Right ventricle myocardium inferior (tissue), 1 donor: ENCODE measurements at regions not wholly inside any gene's neighbourhood (a gene's known extent, or its start where the extent isn't known, plus 50 kb on each side); places are given as distances from the start of the nearest gene placed in this dataset.
"Not testable (repeated sequence)": the region's sequence is repeated elsewhere in the genome, so short reads cannot be mapped to it uniquely, and the experiment has no call there.

ENCODE experiments used
- ATAC-seq: fragments of 200-7000 bp; cut with Tn5 transposase; one replicate; pipeline ENCODE4 v1.9.1; 2020; ENCODE audit warnings: mild to moderate bottlenecking, moderate library complexity
- DNase-seq: peaks from one replicate; pipeline ENCODE4 v3.0.0; 2021; ENCODE audit errors: missing footprints
- intact Hi-C: fragments of 100-400 bp; cut with DNase I; formaldehyde crosslinking; loops from one replicate; pipeline ENCODE4 v1.11.0; 2022
- donor health status: DM: no; HTN: yes; CAD: no; lungs with severe emphysema.

GRCh38 chr22:11017108-11017507 is 4510.9 kb upstream of the OR11H1 start:
- ATAC-seq = peak; percentile 50
- intact Hi-C loops = not testable (repeated sequence)
- DNase-seq = peak; percentile 47

GRCh38 chr22:11020522-11020921 is 4507.5 kb upstream of the OR11H1 start:
- intact Hi-C loops, DNase-seq: not testable (repeated sequence)
- peak; percentile 33 for ATAC-seq

GRCh38 chr22:11026541-11026940 is 4501.5 kb upstream of the OR11H1 start:
- DNase-seq, intact Hi-C loops, ATAC-seq: not testable (repeated sequence)

- peak; percentile 59 for DNase-seq
- intact Hi-C loops, ATAC-seq: not testable (repeated sequence)
Measured at GRCh38 chr22:11027064-11027463, 4500.9 kb upstream of the OR11H1 start.

GRCh38 chr22:11027532-11027931 is 4500.5 kb upstream of the OR11H1 start:
- intact Hi-C loops, ATAC-seq, DNase-seq: not testable (repeated sequence)

GRCh38 chr22:11028180-11028579 is 4499.8 kb upstream of the OR11H1 start:
- intact Hi-C loops, DNase-seq, ATAC-seq: not testable (repeated sequence)

GRCh38 chr22:11029534-11029933 is 4498.5 kb upstream of the OR11H1 start:
- intact Hi-C loops = not testable (repeated sequence)
- ATAC-seq = peak; percentile 14
- DNase-seq = peak; percentile 41

GRCh38 chr22:11029967-11030366 is 4498.0 kb upstream of the OR11H1 start:
- intact Hi-C loops, ATAC-seq: not testable (repeated sequence)
- DNase-seq = peak; percentile 55

- intact Hi-C loops, ATAC-seq: not testable (repeated sequence)
- DNase-seq = peak; percentile 64
Measured at GRCh38 chr22:11030571-11031410, 4497.2 kb upstream of the OR11H1 start.

GRCh38 chr22:11032115-11032514 is 4495.9 kb upstream of the OR11H1 start:
- intact Hi-C loops, ATAC-seq: not testable (repeated sequence)
- DNase-seq = peak; percentile 62

GRCh38 chr22:11034660-11034987 is 4493.4 kb upstream of the OR11H1 start:
- ATAC-seq, DNase-seq, intact Hi-C loops: not testable (repeated sequence)

- peak; percentile 37 for DNase-seq
- ATAC-seq, intact Hi-C loops: not testable (repeated sequence)
Measured at GRCh38 chr22:11035031-11035873, 4492.7 kb upstream of the OR11H1 start.

- DNase-seq, ATAC-seq, intact Hi-C loops: not testable (repeated sequence)
Measured at GRCh38 chr22:11037314-11037713, 4490.7 kb upstream of the OR11H1 start.

GRCh38 chr22:11037814-11038213 is 4490.2 kb upstream of the OR11H1 start:
- ATAC-seq, intact Hi-C loops: not testable (repeated sequence)
- peak; percentile 60 for DNase-seq

GRCh38 chr22:11038786-11039185 is 4489.2 kb upstream of the OR11H1 start:
- DNase-seq = peak; percentile 68
- ATAC-seq, intact Hi-C loops: not testable (repeated sequence)

- intact Hi-C loops, DNase-seq, ATAC-seq: not testable (repeated sequence)
Measured at GRCh38 chr22:11041416-11041815, 4486.6 kb upstream of the OR11H1 start.

GRCh38 chr22:11042116-11042515 is 4485.9 kb upstream of the OR11H1 start:
- intact Hi-C loops = no loop called here
- ATAC-seq = no peak

GRCh38 chr22:11043289-11043688 is 4484.7 kb upstream of the OR11H1 start:
- ATAC-seq, intact Hi-C loops, DNase-seq: not testable (repeated sequence)

More at GRCh38 chr22:11042116-11042515, 4485.9 kb upstream of the OR11H1 start:
- no peak for DNase-seq

GRCh38 chr22:11048884-11049283 is 4479.1 kb upstream of the OR11H1 start:
- DNase-seq, intact Hi-C loops, ATAC-seq: not testable (repeated sequence)
